ENCODE measurements at regions not wholly inside any gene's neighbourhood (a gene's known extent, or its start where the extent isn't known, plus 50 kb on each side); places are given as distances from the start of the nearest gene placed in this dataset.
A peak's percentile ranks its signal among the peaks of the same experiment; 100 is the strongest.

- intact Hi-C loops (cut with micrococcal nuclease; ENCODE audit: unreplicated experiment) (no loop called here), in situ Hi-C loops (cut with MboI) (no loop called here)
- WGBS (ENCODE audit: insufficient coverage, insufficient replicate concordance, low lambda C conversion rate, missing lambda C conversion rate): 14% methylated on average over 6 of the region's 6 CpGs
- ChIA-PET RAD21 (ENCODE audit: unreplicated experiment) (no interaction called here), CTCF (interaction anchor here (1.1 to 2.0 kb wide), 2 partner anchors 29 to 76 kb away, joined by 3 to 8 read pairs; no protein-coding TSS in a partner anchor), POLR2A (no interaction called here), SMC1A (ENCODE audit: uncharacterized antibody, unreplicated experiment) (interaction anchor here (0.6 kb wide), 1 partner anchor 81 kb away, joined by 3 read pairs; no protein-coding TSS in a partner anchor)
- Histone ChIP-seq H3K9me3 (replicated peaks; ENCODE audit: control insufficient read depth, insufficient read depth, low read length) (peaks cover 8% of the 10 kb centered on the region), H3K9ac (ENCODE audit: control insufficient read depth, insufficient read depth, low read length) (no peak overlapping the region), H3K36me3 (ENCODE audit: control insufficient read depth in 2 of 2, insufficient read depth in 2 of 2, low read length in 1 of 2) (no peaks in the 10 kb centered on the region), H2AFZ (ENCODE audit: control insufficient read depth, low read depth, low read length) (no peak overlapping the region), H3K4me3 (no peak overlapping the region), H3K27ac (ENCODE audit: control insufficient read depth, insufficient read depth) (no peak overlapping the region), H4K20me1 (ENCODE audit: control insufficient read depth, insufficient read depth) (no peaks in the 10 kb centered on the region), H3K4me2 (ENCODE audit: control insufficient read depth, insufficient read depth) (no peak overlapping the region), H3K27me3 (replicated peaks in 1 of 2; ENCODE audit: control insufficient read depth in 2 of 2, insufficient read depth in 2 of 2, low read length in 1 of 2) (peaks cover 0 to 1% of the 10 kb centered on the region in 2 experiments; a peak in 3 of 4 replicates), H3K79me2 (ENCODE audit: control insufficient read depth, insufficient read depth, low read length) (no peaks in the 10 kb centered on the region), H3K4me1 (ENCODE audit: control insufficient read depth, insufficient read depth, low read length) (peaks cover 14% of the 10 kb centered on the region)
- no peak for DNase-seq (ENCODE audit: low read depth, low spot score)
- no TSS peak for BruUV-seq (replicated peaks)
- FAIRE-seq: no peak
- ATAC-seq: no peak
- TF ChIP-seq ZNF217 (IDR thresholded peaks at IDR 0.05) (no peak), USF2 (IDR thresholded peaks at IDR 0.05; ENCODE audit: borderline replicate concordance, low read depth, low read length) (no peak), SMAD1 (IDR thresholded peaks at IDR 0.05; ENCODE audit: low read depth, partially characterized antibody) (no peak), CTCF (IDR thresholded peaks at IDR 0.05 in 2 of 3, conservative IDR thresholded peaks at IDR 0.05 in 1 of 3; ENCODE audit: control insufficient read depth in 2 of 3, extremely low read depth in 1 of 3, insufficient read depth in 1 of 3, low read depth in 3 of 3, low read length in 3 of 3) (peak in 1 of 3 experiments; percentile 14; a peak in 1 of 6 replicates), BHLHE40 (IDR thresholded peaks at IDR 0.05; ENCODE audit: borderline replicate concordance in 1 of 2, low read depth in 2 of 2, low read length in 1 of 2) (no peak), TCF3 (IDR thresholded peaks at IDR 0.05; ENCODE audit: borderline replicate concordance, insufficient read depth, low read depth, low read length) (no peak), MEF2B (IDR thresholded peaks at IDR 0.05; ENCODE audit: partially characterized antibody, poor library complexity, severe bottlenecking) (no peak), NRF1 (conservative IDR thresholded peaks at IDR 0.05; ENCODE audit: low read depth, low read length) (no peak), CUX1 (IDR thresholded peaks at IDR 0.05; ENCODE audit: insufficient replicate concordance, low read depth, low read length) (peak; percentile 44), FOXK2 (IDR thresholded peaks at IDR 0.05) (no peak)
- TF ChIP-seq, protein P1, sequence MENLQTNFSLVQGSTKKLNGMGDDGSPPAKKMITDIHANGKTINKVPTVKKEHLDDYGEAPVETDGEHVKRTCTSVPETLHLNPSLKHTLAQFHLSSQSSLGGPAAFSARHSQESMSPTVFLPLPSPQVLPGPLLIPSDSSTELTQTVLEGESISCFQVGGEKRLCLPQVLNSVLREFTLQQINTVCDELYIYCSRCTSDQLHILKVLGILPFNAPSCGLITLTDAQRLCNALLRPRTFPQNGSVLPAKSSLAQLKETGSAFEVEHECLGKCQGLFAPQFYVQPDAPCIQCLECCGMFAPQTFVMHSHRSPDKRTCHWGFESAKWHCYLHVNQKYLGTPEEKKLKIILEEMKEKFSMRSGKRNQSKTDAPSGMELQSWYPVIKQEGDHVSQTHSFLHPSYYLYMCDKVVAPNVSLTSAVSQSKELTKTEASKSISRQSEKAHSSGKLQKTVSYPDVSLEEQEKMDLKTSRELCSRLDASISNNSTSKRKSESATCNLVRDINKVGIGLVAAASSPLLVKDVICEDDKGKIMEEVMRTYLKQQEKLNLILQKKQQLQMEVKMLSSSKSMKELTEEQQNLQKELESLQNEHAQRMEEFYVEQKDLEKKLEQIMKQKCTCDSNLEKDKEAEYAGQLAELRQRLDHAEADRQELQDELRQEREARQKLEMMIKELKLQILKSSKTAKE (IDR thresholded peaks at IDR 0.05; ENCODE audit: low read depth, poor library complexity, severe bottlenecking): no peak
Measured at GRCh38 chr20:48544402-48545339, 283.1 kb downstream of the PREX1 start.
